ENCODE measurements at regions not wholly inside any gene's neighbourhood (a gene's known extent, or its start where the extent isn't known, plus 50 kb on each side); places are given as distances from the start of the nearest gene placed in this dataset.

- TF ChIP-seq, protein P1, sequence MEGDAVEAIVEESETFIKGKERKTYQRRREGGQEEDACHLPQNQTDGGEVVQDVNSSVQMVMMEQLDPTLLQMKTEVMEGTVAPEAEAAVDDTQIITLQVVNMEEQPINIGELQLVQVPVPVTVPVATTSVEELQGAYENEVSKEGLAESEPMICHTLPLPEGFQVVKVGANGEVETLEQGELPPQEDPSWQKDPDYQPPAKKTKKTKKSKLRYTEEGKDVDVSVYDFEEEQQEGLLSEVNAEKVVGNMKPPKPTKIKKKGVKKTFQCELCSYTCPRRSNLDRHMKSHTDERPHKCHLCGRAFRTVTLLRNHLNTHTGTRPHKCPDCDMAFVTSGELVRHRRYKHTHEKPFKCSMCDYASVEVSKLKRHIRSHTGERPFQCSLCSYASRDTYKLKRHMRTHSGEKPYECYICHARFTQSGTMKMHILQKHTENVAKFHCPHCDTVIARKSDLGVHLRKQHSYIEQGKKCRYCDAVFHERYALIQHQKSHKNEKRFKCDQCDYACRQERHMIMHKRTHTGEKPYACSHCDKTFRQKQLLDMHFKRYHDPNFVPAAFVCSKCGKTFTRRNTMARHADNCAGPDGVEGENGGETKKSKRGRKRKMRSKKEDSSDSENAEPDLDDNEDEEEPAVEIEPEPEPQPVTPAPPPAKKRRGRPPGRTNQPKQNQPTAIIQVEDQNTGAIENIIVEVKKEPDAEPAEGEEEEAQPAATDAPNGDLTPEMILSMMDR (conservative IDR thresholded peaks at IDR 0.05; ENCODE audit: low read depth, low read length) = no peak
- no peak for TF ChIP-seq EZH2phosphoT487 (IDR thresholded peaks at IDR 0.05; ENCODE audit: borderline replicate concordance, low read length)
These were observed 110.0 kb downstream of the GAS1 start for GRCh38 chr9:86837345-86837744.

All from PC-3 (cell line).